22Rv1 (cell line): ENCODE measurements at regions not wholly inside any gene's neighbourhood (a gene's known extent, or its start where the extent isn't known, plus 50 kb on each side); places are given as distances from the start of the nearest gene placed in this dataset.

Experiments used
- ZFX ChIP-seq: fragments of 450-650 bp; IDR thresholded peaks from 2 replicates; pipeline ENCODE4 v1.6.1; 2017; ENCODE audit warnings: antibody characterized with exemption, borderline replicate concordance
- TF ChIP-seq, protein P1 (sequence below): fragments of 450-650 bp; IDR thresholded peaks from 2 replicates; pipeline ENCODE4 v1.5.1; 2017; ENCODE audit warnings: mild to moderate bottlenecking

DNA sequence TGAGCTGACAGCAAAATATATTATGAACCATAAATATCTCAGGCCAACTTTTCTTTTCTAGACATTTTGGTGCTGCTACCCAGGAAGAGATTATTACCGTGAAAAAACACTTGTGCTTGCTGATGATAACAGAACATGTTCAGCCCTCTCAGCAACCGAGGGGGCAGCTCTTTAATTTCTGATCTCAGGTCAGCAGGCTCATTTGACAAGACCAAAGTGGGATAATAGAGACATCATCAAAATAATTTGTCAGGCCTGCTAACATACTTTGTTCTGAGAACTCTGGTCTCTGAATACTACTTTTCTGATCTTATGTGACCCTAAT is 645.9 kb upstream of the KCNMB2 start:
- TF ChIP-seq, protein P1, sequence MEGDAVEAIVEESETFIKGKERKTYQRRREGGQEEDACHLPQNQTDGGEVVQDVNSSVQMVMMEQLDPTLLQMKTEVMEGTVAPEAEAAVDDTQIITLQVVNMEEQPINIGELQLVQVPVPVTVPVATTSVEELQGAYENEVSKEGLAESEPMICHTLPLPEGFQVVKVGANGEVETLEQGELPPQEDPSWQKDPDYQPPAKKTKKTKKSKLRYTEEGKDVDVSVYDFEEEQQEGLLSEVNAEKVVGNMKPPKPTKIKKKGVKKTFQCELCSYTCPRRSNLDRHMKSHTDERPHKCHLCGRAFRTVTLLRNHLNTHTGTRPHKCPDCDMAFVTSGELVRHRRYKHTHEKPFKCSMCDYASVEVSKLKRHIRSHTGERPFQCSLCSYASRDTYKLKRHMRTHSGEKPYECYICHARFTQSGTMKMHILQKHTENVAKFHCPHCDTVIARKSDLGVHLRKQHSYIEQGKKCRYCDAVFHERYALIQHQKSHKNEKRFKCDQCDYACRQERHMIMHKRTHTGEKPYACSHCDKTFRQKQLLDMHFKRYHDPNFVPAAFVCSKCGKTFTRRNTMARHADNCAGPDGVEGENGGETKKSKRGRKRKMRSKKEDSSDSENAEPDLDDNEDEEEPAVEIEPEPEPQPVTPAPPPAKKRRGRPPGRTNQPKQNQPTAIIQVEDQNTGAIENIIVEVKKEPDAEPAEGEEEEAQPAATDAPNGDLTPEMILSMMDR, result no peak
- no peak for TF ChIP-seq ZFX
